Endothelial cell of umbilical vein (primary cell): ENCODE measurements at regions not wholly inside any gene's neighbourhood (a gene's known extent, or its start where the extent isn't known, plus 50 kb on each side); places are given as distances from the start of the nearest gene placed in this dataset.

ENCODE experiments used
- BruUV-seq: library from RNA; stranded (reverse); fragments of 400-500 nt; replicated peaks from 2 replicates; lab custom pipeline; 2021; lab: Mats Ljungman, UMichigan
- CTCF ChIA-PET: fragments of 300-600, 350-600 bp; sonication (Branson Sonifier 250); formaldehyde crosslinking; loops from one replicate; lab custom pipeline; 2021; ENCODE audit warnings: antibody characterized with exemption, inconsistent platforms; lab: Charles Lee
- POLR2A ChIA-PET: fragments of 300-600, 350-600 bp; sonication (Branson Sonifier 250); formaldehyde crosslinking; loops from one replicate; lab custom pipeline; 2021; ENCODE audit warnings: antibody characterized with exemption, inconsistent platforms; lab: Charles Lee
- DNase-seq: peaks from one replicate; pipeline ENCODE4 v3.0.0-alpha.2; 2011; ENCODE audit warnings: low read depth, low spot score
- FAIRE-seq: peaks from 2 replicates; lab custom pipeline; 2011; peaks lifted over from hg19 to GRCh38; lab: Jason Lieb, UNC
- H2AFZ ChIP-seq: 2 replicates; pipeline ENCODE4 v1.6.0; 2012; ENCODE audit warnings: low read depth, low read length, control low read depth, inconsistent platforms
- H3K27ac ChIP-seq: 2 replicates; pipeline ENCODE4 v1.5.1; 2011; ENCODE audit warnings: low read depth, mild to moderate bottlenecking, control low read depth, low read length, moderate library complexity; ENCODE audit not compliant: insufficient read depth
- H3K27me3 ChIP-seq, 2 experiments: 2 replicates each; pipeline versions ENCODE4 v1.6.0 to v1.6.1; 2011; ENCODE audit warnings: low read length in 2 of 2, mixed read lengths in 1 of 2; ENCODE audit not compliant: control insufficient read depth in 2 of 2, insufficient read depth in 2 of 2
- H3K36me3 ChIP-seq, 2 experiments: 2 replicates in 1 of 2; 3 replicates in 1 of 2; pipeline ENCODE4 v1.5.1; 2011; ENCODE audit warnings: low read length in 2 of 2, mild to moderate bottlenecking in 1 of 2, moderate library complexity in 1 of 2; ENCODE audit not compliant: control insufficient read depth in 2 of 2, insufficient read depth in 2 of 2; ENCODE audit errors: extremely low read depth in 1 of 2
- H3K4me1 ChIP-seq: 3 replicates; pipeline ENCODE4 v1.5.1; 2011; ENCODE audit warnings: mild to moderate bottlenecking, low read length; ENCODE audit not compliant: control insufficient read depth, insufficient read depth; ENCODE audit errors: extremely low read depth
- H3K4me2 ChIP-seq: 2 replicates; pipeline ENCODE4 v1.6.1; 2011; ENCODE audit warnings: low read length, control low read depth, mixed read lengths; ENCODE audit not compliant: insufficient read depth
- H3K4me3 ChIP-seq, 3 experiments: fragments of 200-600 bp in 1 of 3; sonication (generic), shearing (Covaris generic) in 1 of 3; replicated peaks in 1 of 3; 2 replicates each; pipeline ENCODE4 v1.5.1; 2011 to 2016; ENCODE audit warnings: control low read depth in 3 of 3, low read length in 3 of 3, mild to moderate bottlenecking in 2 of 3, inconsistent platforms in 1 of 3, low read depth in 1 of 3, moderate library complexity in 1 of 3; ENCODE audit not compliant: insufficient read depth in 1 of 3
- H3K79me2 ChIP-seq: 2 replicates; pipeline ENCODE4 v1.6.0; 2012; ENCODE audit warnings: low read length, inconsistent platforms; ENCODE audit not compliant: control insufficient read depth, insufficient read depth
- H3K9ac ChIP-seq: replicated peaks from 2 replicates; pipeline ENCODE3; 2011; ENCODE audit warnings: low read length, control low read depth; ENCODE audit not compliant: insufficient read depth; ENCODE audit errors: extremely low read depth
- H3K9me1 ChIP-seq: replicated peaks from 3 replicates; pipeline ENCODE4 v1.6.0; 2011; ENCODE audit warnings: mild to moderate bottlenecking, low read length; ENCODE audit not compliant: control insufficient read depth, insufficient read depth; ENCODE audit errors: extremely low read depth
- H3K9me3 ChIP-seq: replicated peaks from 2 replicates; pipeline ENCODE4 v1.5.1; 2012; ENCODE audit warnings: low read length, inconsistent platforms; ENCODE audit not compliant: control insufficient read depth, insufficient read depth
- H4K20me1 ChIP-seq: replicated peaks from 2 replicates; pipeline ENCODE3; 2011; ENCODE audit warnings: mild to moderate bottlenecking, low read length; ENCODE audit not compliant: control insufficient read depth, insufficient read depth; ENCODE audit errors: extremely low read depth
- CTCF ChIP-seq, 2 donors: IDR thresholded peaks; 1 replicate in 1 of 2; 2 replicates in 1 of 2; pipeline ENCODE4 v1.5.1; 2011; ENCODE audit warnings: low read length in 2 of 2, mild to moderate bottlenecking in 2 of 2, moderate library complexity in 2 of 2, control low read depth in 1 of 2, inconsistent platforms in 1 of 2, low read depth in 1 of 2; ENCODE audit not compliant: insufficient read depth in 1 of 2; ENCODE audit errors: extremely low read depth in 1 of 2
- EZH2 ChIP-seq: IDR thresholded peaks from 2 replicates; pipeline ENCODE4 v1.6.1; 2012; ENCODE audit warnings: borderline replicate concordance, low read depth, mild to moderate bottlenecking, moderate library complexity, low read length, inconsistent platforms; ENCODE audit not compliant: severe bottlenecking
- FOS ChIP-seq: IDR thresholded peaks from 2 replicates; pipeline ENCODE4 v1.6.1; 2011; ENCODE audit warnings: mild to moderate bottlenecking, low read length, moderate library complexity, borderline replicate concordance; ENCODE audit not compliant: insufficient read depth
- GATA2 ChIP-seq: IDR thresholded peaks from 2 replicates; pipeline ENCODE4 v1.7.0; 2011; ENCODE audit warnings: low read depth, mild to moderate bottlenecking, moderate library complexity, mixed read lengths, low read length; ENCODE audit not compliant: insufficient read length, insufficient read depth
- JUN ChIP-seq: IDR thresholded peaks from 2 replicates; pipeline ENCODE4 v1.6.1; 2011; ENCODE audit warnings: borderline replicate concordance, low read depth; ENCODE audit not compliant: insufficient read length, insufficient read depth
- MYC ChIP-seq: IDR thresholded peaks from one replicate; pipeline ENCODE4 v1.6.1; 2011; ENCODE audit warnings: mild to moderate bottlenecking, low read depth, low read length
- POLR2A ChIP-seq: IDR thresholded peaks from 2 replicates; pipeline ENCODE4 v1.6.1; 2012; ENCODE audit warnings: low read depth, mild to moderate bottlenecking, control low read depth, low read length
- POLR2AphosphoS5 ChIP-seq: IDR thresholded peaks from 2 replicates; pipeline ENCODE4 v1.6.1; 2012; ENCODE audit warnings: low read depth, mild to moderate bottlenecking, control low read depth, low read length, moderate library complexity; ENCODE audit not compliant: insufficient read depth
- dilution Hi-C: fragments of 300-500 bp; cut with MboI; formaldehyde crosslinking; loops from one replicate; pipeline ENCODE4 v1.15.0; 2019; ENCODE audit warnings: low sequenced_read_pairs; ENCODE audit not compliant: extremely low pct_ligation_motif_present
- intact Hi-C: fragments of 100-400 bp; cut with micrococcal nuclease; formaldehyde crosslinking; loops from one replicate; pipeline ENCODE4 v1.10.0; 2022
- TF ChIP-seq, protein P1 (sequence below): IDR thresholded peaks from 2 replicates; pipeline ENCODE4 v1.6.1; 2011; ENCODE audit not compliant: insufficient read depth, insufficient read length

DNA sequence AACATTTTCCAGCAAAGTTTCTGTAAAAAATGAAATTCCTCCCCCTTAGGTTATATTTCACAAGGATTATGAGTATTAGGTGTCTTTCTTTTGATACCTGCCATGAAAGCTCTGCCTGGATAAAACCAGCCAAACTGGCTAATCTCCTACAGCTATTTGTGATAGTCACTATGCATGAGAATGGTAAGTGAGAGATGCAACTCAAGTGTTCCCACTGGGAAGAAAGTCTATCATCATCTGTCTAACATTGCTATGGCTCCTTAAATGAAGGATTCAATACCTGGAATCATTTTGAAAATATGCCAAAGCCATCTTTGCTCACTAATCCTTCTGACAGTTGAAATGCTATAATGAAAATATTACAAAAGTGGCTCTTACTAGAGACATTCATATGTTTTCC is 339.9 kb upstream of the LRRTM4 start:
- no peak for DNase-seq
- no peak overlapping the region for H3K9ac ChIP-seq
- H3K27me3 ChIP-seq = no peaks in the 10 kb centered on the region
- ChIA-PET POLR2A (no interaction called here), CTCF (no interaction called here)
- no peak overlapping the region for H2AFZ ChIP-seq
- no peaks in the 10 kb centered on the region for H3K36me3 ChIP-seq
- TF ChIP-seq, protein P1, sequence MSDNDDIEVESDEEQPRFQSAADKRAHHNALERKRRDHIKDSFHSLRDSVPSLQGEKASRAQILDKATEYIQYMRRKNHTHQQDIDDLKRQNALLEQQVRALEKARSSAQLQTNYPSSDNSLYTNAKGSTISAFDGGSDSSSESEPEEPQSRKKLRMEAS = no peak
- no peak for TF ChIP-seq EZH2
- TF ChIP-seq MYC = no peak
- no peak for TF ChIP-seq FOS
- no peak for TF ChIP-seq POLR2A
- TF ChIP-seq POLR2AphosphoS5 = no peak
- no peak for TF ChIP-seq JUN
- TF ChIP-seq CTCF (IDR thresholded peaks at IDR 0.05; ENCODE audit: extremely low read depth in 1 of 2, insufficient read depth in 1 of 2, low read depth in 1 of 2, low read length in 2 of 2) = no peak
- TF ChIP-seq GATA2 = no peak
- dilution Hi-C loops (no loop called here), intact Hi-C loops (no loop called here)
- no peaks in the 10 kb centered on the region for H3K79me2 ChIP-seq
- no TSS peak for BruUV-seq
- no peak for FAIRE-seq
- H3K4me1 ChIP-seq = no peaks in the 10 kb centered on the region
- no peak overlapping the region for H3K27ac ChIP-seq
- no peak overlapping the region for H3K4me3 ChIP-seq
- no peaks in the 10 kb centered on the region for H4K20me1 ChIP-seq
- H3K9me3 ChIP-seq = peaks cover 3% of the 10 kb centered on the region
- no peaks in the 10 kb centered on the region for H3K9me1 ChIP-seq
- H3K4me2 ChIP-seq = no peak overlapping the region
